Liver (tissue), 7 donors: ENCODE measurements at regions not wholly inside any gene's neighbourhood (a gene's known extent, or its start where the extent isn't known, plus 50 kb on each side); places are given as distances from the start of the nearest gene placed in this dataset.

Experiments used
- DNase-seq: peaks from one replicate; pipeline ENCODE4 v3.0.0-alpha.2; 2017; ENCODE audit warnings: low spot score
- H3K27ac ChIP-seq, 2 donors: one replicate each; pipeline ENCODE4 v1.7.0; 2013; ENCODE audit warnings: inconsistent platforms in 2 of 2, low read length in 2 of 2, control low read depth in 1 of 2, low read depth in 1 of 2, mild to moderate bottlenecking in 1 of 2
- H3K27me3 ChIP-seq, 4 donors: one replicate each; pipeline versions ENCODE4 v1.6.1 to v1.7.0; 2013; ENCODE audit warnings: low read length in 3 of 4, inconsistent platforms in 1 of 4, mild to moderate bottlenecking in 1 of 4, moderate library complexity in 1 of 4; ENCODE audit not compliant: control insufficient read depth in 4 of 4, insufficient read depth in 4 of 4
- H3K36me3 ChIP-seq, 4 donors: one replicate each; pipeline versions ENCODE4 v1.6.1 to v1.7.0; 2013; ENCODE audit warnings: low read length in 3 of 4, mild to moderate bottlenecking in 3 of 4, low read depth in 1 of 4, moderate library complexity in 1 of 4; ENCODE audit not compliant: control insufficient read depth in 4 of 4, insufficient read depth in 3 of 4
- H3K4me1 ChIP-seq, 4 donors: one replicate each; pipeline versions ENCODE4 v1.6.1 to v1.7.0; 2013; ENCODE audit warnings: low read length in 3 of 4, mild to moderate bottlenecking in 3 of 4, moderate library complexity in 1 of 4; ENCODE audit not compliant: control insufficient read depth in 4 of 4, insufficient read depth in 4 of 4
- H3K4me3 ChIP-seq, 3 donors: one replicate each; pipeline versions ENCODE4 v1.6.1 to v1.7.0; 2013; ENCODE audit warnings: low read length in 3 of 3, control low read depth in 1 of 3, low read depth in 1 of 3, mild to moderate bottlenecking in 1 of 3
- H3K9ac ChIP-seq, 2 donors: one replicate each; pipeline ENCODE4 v1.7.0; 2013; ENCODE audit warnings: low read length in 2 of 2, mild to moderate bottlenecking in 2 of 2, moderate library complexity in 2 of 2, control low read depth in 1 of 2, low read depth in 1 of 2
- H3K9me3 ChIP-seq, 4 donors: one replicate each; pipeline versions ENCODE4 v1.6.1 to v1.7.0; 2013; ENCODE audit warnings: low read length in 3 of 4; ENCODE audit not compliant: control insufficient read depth in 4 of 4
- EGR1 ChIP-seq, 2 donors: IDR thresholded peaks; 2 replicates each; pipeline ENCODE4 v1.6.1; 2016 to 2018; ENCODE audit warnings: antibody characterized with exemption in 2 of 2, low read depth in 2 of 2
- FOXA2 ChIP-seq: IDR thresholded peaks from 2 replicates; pipeline ENCODE4 v1.6.1; 2016; ENCODE audit warnings: antibody characterized with exemption
- GABPA ChIP-seq, 2 donors: IDR thresholded peaks in 1 of 2; conservative IDR thresholded peaks in 1 of 2; 2 replicates each; pipeline ENCODE4 v1.6.1; 2016; ENCODE audit warnings: antibody characterized with exemption in 2 of 2, mild to moderate bottlenecking in 1 of 2, moderate library complexity in 1 of 2
- HNF4G ChIP-seq: IDR thresholded peaks from 2 replicates; pipeline ENCODE4 v1.6.1; 2016; ENCODE audit warnings: antibody characterized with exemption
- JUND ChIP-seq, 2 donors: IDR thresholded peaks; 2 replicates each; pipeline ENCODE4 v1.6.1; 2016; ENCODE audit warnings: antibody characterized with exemption in 2 of 2
- NR2F2 ChIP-seq: IDR thresholded peaks from 2 replicates; pipeline ENCODE4 v1.6.1; 2016; ENCODE audit warnings: antibody characterized with exemption
- RAD21 ChIP-seq, 2 donors: IDR thresholded peaks; 2 replicates each; pipeline ENCODE4 v1.6.1; 2016; ENCODE audit warnings: antibody characterized with exemption in 2 of 2, mild to moderate bottlenecking in 2 of 2
- RXRA ChIP-seq, 2 donors: IDR thresholded peaks; 2 replicates each; pipeline ENCODE4 v1.6.1; 2017 to 2018; ENCODE audit warnings: antibody characterized with exemption in 2 of 2, mild to moderate bottlenecking in 1 of 2
- SP1 ChIP-seq: IDR thresholded peaks from 2 replicates; pipeline ENCODE4 v1.6.1; 2018; ENCODE audit warnings: antibody characterized with exemption, mild to moderate bottlenecking
- TAF1 ChIP-seq: conservative IDR thresholded peaks from 2 replicates; pipeline ENCODE4 v1.6.1; 2016; ENCODE audit warnings: antibody characterized with exemption, mild to moderate bottlenecking
- YY1 ChIP-seq: IDR thresholded peaks from 2 replicates; pipeline ENCODE4 v1.6.1; 2016; ENCODE audit warnings: antibody characterized with exemption, mild to moderate bottlenecking
- TF ChIP-seq, protein P1 (sequence below): IDR thresholded peaks from 2 replicates; pipeline ENCODE4 v1.6.1; 2016; ENCODE audit warnings: antibody characterized with exemption
- TF ChIP-seq, protein P2 (sequence below): IDR thresholded peaks from 2 replicates; pipeline ENCODE4 v1.6.1; 2016; ENCODE audit warnings: antibody characterized with exemption
- TF ChIP-seq, protein P3 (sequence below): IDR thresholded peaks from 2 replicates; pipeline ENCODE4 v1.6.1; 2016; ENCODE audit warnings: antibody characterized with exemption
- TF ChIP-seq, protein P4 (sequence below): IDR thresholded peaks from 2 replicates; pipeline ENCODE4 v1.6.1; 2016; ENCODE audit warnings: antibody characterized with exemption, mild to moderate bottlenecking
- TF ChIP-seq, protein P5 (sequence below): fragments of 150-350 bp; IDR thresholded peaks from 2 replicates; pipeline ENCODE4 v1.5.1; 2017; ENCODE audit warnings: improper control_type of control experiment, low read depth, low read length; ENCODE audit not compliant: missing input control
- donor health status: healthy.
- donor health status: healthy.
- donor health status: healthy.
- donor health status: healthy.

DNA sequence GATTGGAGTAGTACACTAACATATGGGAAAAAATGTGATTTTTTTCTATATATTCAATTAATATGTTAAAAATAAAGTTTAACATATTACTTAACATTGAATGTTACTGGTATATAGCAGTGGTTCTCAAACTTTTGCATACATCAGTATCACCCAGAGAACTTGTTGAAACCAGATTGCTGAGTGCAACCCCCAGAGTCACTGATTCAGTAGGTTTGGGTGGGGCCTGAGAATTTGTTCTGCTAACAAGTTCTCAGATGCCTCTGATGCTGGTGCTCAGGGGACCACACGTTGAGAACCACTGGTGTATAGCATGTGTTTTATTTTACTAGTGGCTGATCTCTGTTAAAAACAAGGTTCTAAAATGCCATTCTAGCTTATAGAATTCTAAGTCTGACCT is 161.9 kb downstream of the HHIPL2 start (continued):
- TF ChIP-seq, protein P1, sequence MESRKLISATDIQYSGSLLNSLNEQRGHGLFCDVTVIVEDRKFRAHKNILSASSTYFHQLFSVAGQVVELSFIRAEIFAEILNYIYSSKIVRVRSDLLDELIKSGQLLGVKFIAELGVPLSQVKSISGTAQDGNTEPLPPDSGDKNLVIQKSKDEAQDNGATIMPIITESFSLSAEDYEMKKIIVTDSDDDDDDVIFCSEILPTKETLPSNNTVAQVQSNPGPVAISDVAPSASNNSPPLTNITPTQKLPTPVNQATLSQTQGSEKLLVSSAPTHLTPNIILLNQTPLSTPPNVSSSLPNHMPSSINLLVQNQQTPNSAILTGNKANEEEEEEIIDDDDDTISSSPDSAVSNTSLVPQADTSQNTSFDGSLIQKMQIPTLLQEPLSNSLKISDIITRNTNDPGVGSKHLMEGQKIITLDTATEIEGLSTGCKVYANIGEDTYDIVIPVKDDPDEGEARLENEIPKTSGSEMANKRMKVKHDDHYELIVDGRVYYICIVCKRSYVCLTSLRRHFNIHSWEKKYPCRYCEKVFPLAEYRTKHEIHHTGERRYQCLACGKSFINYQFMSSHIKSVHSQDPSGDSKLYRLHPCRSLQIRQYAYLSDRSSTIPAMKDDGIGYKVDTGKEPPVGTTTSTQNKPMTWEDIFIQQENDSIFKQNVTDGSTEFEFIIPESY, result no peak
- no peak for TF ChIP-seq RAD21 (IDR thresholded peaks at IDR 0.05)
- TF ChIP-seq HNF4G, result no peak
- no peak for TF ChIP-seq EGR1 (IDR thresholded peaks at IDR 0.05; ENCODE audit: low read depth in 2 of 2)
- TF ChIP-seq RXRA (IDR thresholded peaks at IDR 0.05), result no peak
- no peak for TF ChIP-seq JUND (IDR thresholded peaks at IDR 0.05)

DNA sequence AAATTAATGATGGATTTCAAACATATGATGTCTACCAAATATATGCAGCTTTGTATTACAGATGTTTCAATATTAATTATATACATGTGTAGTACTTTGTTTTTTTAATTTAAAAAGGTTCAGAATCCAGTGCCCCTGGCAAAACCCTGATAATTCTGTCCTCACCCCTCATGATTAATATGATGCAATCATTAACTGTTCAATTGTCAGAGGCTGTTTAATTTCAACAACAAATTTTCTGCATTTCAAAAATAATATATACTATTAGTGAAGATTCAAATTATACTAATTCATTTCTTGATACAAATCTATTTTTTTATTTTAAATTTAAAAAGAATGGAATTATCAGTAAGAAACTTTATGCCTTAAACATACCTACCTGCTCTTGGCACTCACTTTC is 162.6 kb downstream of the HHIPL2 start:
- Histone ChIP-seq H3K27me3 (no peaks in the 10 kb centered on the region), H3K27ac (no peak overlapping the region), H3K4me1 (no peaks in the 10 kb centered on the region), H3K9ac (no peak overlapping the region), H3K4me3 (no peak overlapping the region), H3K9me3 (no peaks in the 10 kb centered on the region), H3K36me3 (no peaks in the 10 kb centered on the region)
- TF ChIP-seq TAF1, result no peak
- TF ChIP-seq HNF4G, result no peak
- TF ChIP-seq EGR1 (IDR thresholded peaks at IDR 0.05; ENCODE audit: low read depth in 2 of 2), result no peak
- no peak for TF ChIP-seq GABPA (IDR thresholded peaks at IDR 0.05 in 1 of 2, conservative IDR thresholded peaks at IDR 0.05 in 1 of 2)
- TF ChIP-seq JUND (IDR thresholded peaks at IDR 0.05), result no peak
- TF ChIP-seq YY1, result no peak
- TF ChIP-seq, protein P2, sequence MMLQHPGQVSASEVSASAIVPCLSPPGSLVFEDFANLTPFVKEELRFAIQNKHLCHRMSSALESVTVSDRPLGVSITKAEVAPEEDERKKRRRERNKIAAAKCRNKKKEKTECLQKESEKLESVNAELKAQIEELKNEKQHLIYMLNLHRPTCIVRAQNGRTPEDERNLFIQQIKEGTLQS, result no peak
- no peak for TF ChIP-seq RXRA (IDR thresholded peaks at IDR 0.05)
- TF ChIP-seq, protein P3, sequence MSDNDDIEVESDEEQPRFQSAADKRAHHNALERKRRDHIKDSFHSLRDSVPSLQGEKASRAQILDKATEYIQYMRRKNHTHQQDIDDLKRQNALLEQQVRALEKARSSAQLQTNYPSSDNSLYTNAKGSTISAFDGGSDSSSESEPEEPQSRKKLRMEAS, result no peak
- no peak for TF ChIP-seq SP1
- no peak for TF ChIP-seq RAD21 (IDR thresholded peaks at IDR 0.05)
- TF ChIP-seq, protein P4, sequence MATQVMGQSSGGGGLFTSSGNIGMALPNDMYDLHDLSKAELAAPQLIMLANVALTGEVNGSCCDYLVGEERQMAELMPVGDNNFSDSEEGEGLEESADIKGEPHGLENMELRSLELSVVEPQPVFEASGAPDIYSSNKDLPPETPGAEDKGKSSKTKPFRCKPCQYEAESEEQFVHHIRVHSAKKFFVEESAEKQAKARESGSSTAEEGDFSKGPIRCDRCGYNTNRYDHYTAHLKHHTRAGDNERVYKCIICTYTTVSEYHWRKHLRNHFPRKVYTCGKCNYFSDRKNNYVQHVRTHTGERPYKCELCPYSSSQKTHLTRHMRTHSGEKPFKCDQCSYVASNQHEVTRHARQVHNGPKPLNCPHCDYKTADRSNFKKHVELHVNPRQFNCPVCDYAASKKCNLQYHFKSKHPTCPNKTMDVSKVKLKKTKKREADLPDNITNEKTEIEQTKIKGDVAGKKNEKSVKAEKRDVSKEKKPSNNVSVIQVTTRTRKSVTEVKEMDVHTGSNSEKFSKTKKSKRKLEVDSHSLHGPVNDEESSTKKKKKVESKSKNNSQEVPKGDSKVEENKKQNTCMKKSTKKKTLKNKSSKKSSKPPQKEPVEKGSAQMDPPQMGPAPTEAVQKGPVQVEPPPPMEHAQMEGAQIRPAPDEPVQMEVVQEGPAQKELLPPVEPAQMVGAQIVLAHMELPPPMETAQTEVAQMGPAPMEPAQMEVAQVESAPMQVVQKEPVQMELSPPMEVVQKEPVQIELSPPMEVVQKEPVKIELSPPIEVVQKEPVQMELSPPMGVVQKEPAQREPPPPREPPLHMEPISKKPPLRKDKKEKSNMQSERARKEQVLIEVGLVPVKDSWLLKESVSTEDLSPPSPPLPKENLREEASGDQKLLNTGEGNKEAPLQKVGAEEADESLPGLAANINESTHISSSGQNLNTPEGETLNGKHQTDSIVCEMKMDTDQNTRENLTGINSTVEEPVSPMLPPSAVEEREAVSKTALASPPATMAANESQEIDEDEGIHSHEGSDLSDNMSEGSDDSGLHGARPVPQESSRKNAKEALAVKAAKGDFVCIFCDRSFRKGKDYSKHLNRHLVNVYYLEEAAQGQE, result no peak
- TF ChIP-seq FOXA2, result no peak
- no peak for TF ChIP-seq NR2F2
- TF ChIP-seq, protein P5, sequence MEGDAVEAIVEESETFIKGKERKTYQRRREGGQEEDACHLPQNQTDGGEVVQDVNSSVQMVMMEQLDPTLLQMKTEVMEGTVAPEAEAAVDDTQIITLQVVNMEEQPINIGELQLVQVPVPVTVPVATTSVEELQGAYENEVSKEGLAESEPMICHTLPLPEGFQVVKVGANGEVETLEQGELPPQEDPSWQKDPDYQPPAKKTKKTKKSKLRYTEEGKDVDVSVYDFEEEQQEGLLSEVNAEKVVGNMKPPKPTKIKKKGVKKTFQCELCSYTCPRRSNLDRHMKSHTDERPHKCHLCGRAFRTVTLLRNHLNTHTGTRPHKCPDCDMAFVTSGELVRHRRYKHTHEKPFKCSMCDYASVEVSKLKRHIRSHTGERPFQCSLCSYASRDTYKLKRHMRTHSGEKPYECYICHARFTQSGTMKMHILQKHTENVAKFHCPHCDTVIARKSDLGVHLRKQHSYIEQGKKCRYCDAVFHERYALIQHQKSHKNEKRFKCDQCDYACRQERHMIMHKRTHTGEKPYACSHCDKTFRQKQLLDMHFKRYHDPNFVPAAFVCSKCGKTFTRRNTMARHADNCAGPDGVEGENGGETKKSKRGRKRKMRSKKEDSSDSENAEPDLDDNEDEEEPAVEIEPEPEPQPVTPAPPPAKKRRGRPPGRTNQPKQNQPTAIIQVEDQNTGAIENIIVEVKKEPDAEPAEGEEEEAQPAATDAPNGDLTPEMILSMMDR, result no peak
- TF ChIP-seq, protein P1, result no peak
- no peak for DNase-seq
